Ovary (tissue), 3 donors: ENCODE measurements at regions not wholly inside any gene's neighbourhood (a gene's known extent, or its start where the extent isn't known, plus 50 kb on each side); places are given as distances from the start of the nearest gene placed in this dataset.

ENCODE experiments used
- POLR2A ChIP-seq: fragments of 450-650 bp; IDR thresholded peaks from one replicate; pipeline ENCODE4 v1.6.1; 2017; ENCODE audit warnings: antibody characterized with exemption, mild to moderate bottlenecking, moderate library complexity
- TF ChIP-seq, protein P1 (sequence below), 3 donors: fragments of 450-650 bp in 2 of 3; fragments of 200-600 bp in 1 of 3; IDR thresholded peaks; one replicate each; pipeline versions ENCODE4 v1.5.1 to v1.8.0; 2016 to 2022; ENCODE audit warnings: antibody characterized with exemption in 3 of 3, mild to moderate bottlenecking in 1 of 3
- donor health status: DM: no; HTN: no; CAD: no.

DNA sequence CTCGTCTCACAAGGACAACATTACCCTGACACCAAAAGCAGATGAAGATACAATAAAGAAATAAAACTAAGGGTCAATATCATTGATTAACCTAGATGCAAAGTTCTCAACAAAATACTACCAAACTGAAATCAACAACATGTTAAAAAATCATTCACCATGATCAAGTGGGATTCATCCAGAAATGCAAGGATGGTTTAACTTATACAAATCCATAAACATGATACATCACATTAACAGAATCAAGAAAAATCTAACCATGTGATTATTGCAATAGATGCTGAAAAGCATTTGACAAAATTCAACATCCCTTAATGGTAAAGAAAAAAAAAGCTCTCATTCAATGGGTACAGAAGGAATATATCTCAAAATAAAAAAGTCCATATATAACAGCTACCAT is 514.9 kb downstream of the TMA16 start:
- TF ChIP-seq, protein P1, sequence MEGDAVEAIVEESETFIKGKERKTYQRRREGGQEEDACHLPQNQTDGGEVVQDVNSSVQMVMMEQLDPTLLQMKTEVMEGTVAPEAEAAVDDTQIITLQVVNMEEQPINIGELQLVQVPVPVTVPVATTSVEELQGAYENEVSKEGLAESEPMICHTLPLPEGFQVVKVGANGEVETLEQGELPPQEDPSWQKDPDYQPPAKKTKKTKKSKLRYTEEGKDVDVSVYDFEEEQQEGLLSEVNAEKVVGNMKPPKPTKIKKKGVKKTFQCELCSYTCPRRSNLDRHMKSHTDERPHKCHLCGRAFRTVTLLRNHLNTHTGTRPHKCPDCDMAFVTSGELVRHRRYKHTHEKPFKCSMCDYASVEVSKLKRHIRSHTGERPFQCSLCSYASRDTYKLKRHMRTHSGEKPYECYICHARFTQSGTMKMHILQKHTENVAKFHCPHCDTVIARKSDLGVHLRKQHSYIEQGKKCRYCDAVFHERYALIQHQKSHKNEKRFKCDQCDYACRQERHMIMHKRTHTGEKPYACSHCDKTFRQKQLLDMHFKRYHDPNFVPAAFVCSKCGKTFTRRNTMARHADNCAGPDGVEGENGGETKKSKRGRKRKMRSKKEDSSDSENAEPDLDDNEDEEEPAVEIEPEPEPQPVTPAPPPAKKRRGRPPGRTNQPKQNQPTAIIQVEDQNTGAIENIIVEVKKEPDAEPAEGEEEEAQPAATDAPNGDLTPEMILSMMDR (IDR thresholded peaks at IDR 0.05): no peak
- TF ChIP-seq POLR2A: no peak
